K562 (cell line): ENCODE measurements at regions not wholly inside any gene's neighbourhood (a gene's known extent, or its start where the extent isn't known, plus 50 kb on each side); places are given as distances from the start of the nearest gene placed in this dataset.

Source experiments
- ATAC-seq: fragments of 200-7000 bp; cut with Tn5 transposase; 3 replicates; pipeline ENCODE4 v1.9.1; 2020; ENCODE audit warnings: moderate library complexity
- BruUV-seq: library from RNA; stranded (reverse); fragments of 400-500 nt; replicated peaks from 2 replicates; lab custom pipeline; 2021; lab: Mats Ljungman, UMichigan
- CTCF ChIA-PET: fragments of 300-600 bp; formaldehyde crosslinking; extraction: SDS; loops from one replicate; lab custom pipeline; 2021; ENCODE audit warnings: low intra/inter-chr PET ratio; lab: Yijun Ruan, JAX
- POLR2A ChIA-PET: fragments of 300-600, 350-650 bp; sonication (Branson Sonifier 250); formaldehyde crosslinking; extraction: SDS; loops from one replicate; lab custom pipeline; 2021; ENCODE audit warnings: antibody characterized with exemption, inconsistent platforms; lab: Yijun Ruan, JAX
- DNase-seq, 4 experiments: peaks; one replicate each; pipeline versions ENCODE4 v3.0.0 to v3.0.0-alpha.2; 2011 to 2018; ENCODE audit warnings: low spot score in 3 of 4, mixed read lengths in 3 of 4; ENCODE audit errors: extremely low read depth in 1 of 4
- FAIRE-seq: peaks from 2 replicates; lab custom pipeline; 2011; peaks lifted over from hg19 to GRCh38; lab: Jason Lieb, UNC
- H2AFZ ChIP-seq: 2 replicates; pipeline ENCODE4 v1.6.0; 2011; ENCODE audit warnings: low read depth, low read length, control low read depth, inconsistent platforms
- H3K27ac ChIP-seq: fragments of 200-600 bp; 3 replicates; pipeline ENCODE4 v1.8.0; 2011; ENCODE audit warnings: low read depth, mild to moderate bottlenecking, control low read depth, inconsistent platforms, low read length, moderate library complexity, mixed read lengths; ENCODE audit errors: extremely low read depth
- H3K27me3 ChIP-seq, 2 experiments: fragments of 300-600 bp in 1 of 2; 2 replicates in 1 of 2; 3 replicates in 1 of 2; pipeline versions ENCODE4 v1.6.0 to v1.8.0; 2011; ENCODE audit warnings: inconsistent platforms in 2 of 2, low read length in 2 of 2, mild to moderate bottlenecking in 1 of 2, mixed read lengths in 1 of 2, moderate library complexity in 1 of 2; ENCODE audit not compliant: control insufficient read depth in 2 of 2, insufficient read depth in 2 of 2
- H3K36me3 ChIP-seq: fragments of 300-600 bp; 3 replicates; pipeline ENCODE4 v1.8.0; 2011; ENCODE audit warnings: mild to moderate bottlenecking, low read length, inconsistent platforms; ENCODE audit not compliant: control insufficient read depth, insufficient read depth
- H3K4me1 ChIP-seq, 2 experiments: fragments of 200-600 bp in 1 of 2; replicated peaks in 1 of 2; 2 replicates in 1 of 2; 3 replicates in 1 of 2; pipeline versions ENCODE4 v1.5.1 to v1.8.0; 2011; ENCODE audit warnings: inconsistent platforms in 2 of 2, low read length in 2 of 2, mild to moderate bottlenecking in 1 of 2, mixed read lengths in 1 of 2, moderate library complexity in 1 of 2; ENCODE audit not compliant: control insufficient read depth in 2 of 2, insufficient read depth in 2 of 2
- H3K4me2 ChIP-seq: 2 replicates; pipeline ENCODE4 v1.6.1; 2011; ENCODE audit warnings: low read length, control low read depth, inconsistent platforms, mixed read lengths; ENCODE audit not compliant: insufficient read depth
- H3K4me3 ChIP-seq: fragments of 200-600 bp; sonication (generic), shearing (Covaris generic); 2 replicates; pipeline ENCODE4 v1.5.1; 2016; ENCODE audit warnings: control low read depth, inconsistent platforms
- H3K79me2 ChIP-seq: fragments of 200-600 bp; 3 replicates; pipeline ENCODE4 v1.8.0; 2011; ENCODE audit warnings: low read length, inconsistent platforms; ENCODE audit not compliant: control insufficient read depth, insufficient read depth
- H3K9ac ChIP-seq, 2 experiments: 2 replicates each; pipeline versions ENCODE4 v1.6.0 to v1.6.1; 2011; ENCODE audit warnings: low read depth in 2 of 2, low read length in 2 of 2, control low read depth in 1 of 2, inconsistent platforms in 1 of 2, mild to moderate bottlenecking in 1 of 2, mixed read lengths in 1 of 2; ENCODE audit not compliant: insufficient read depth in 1 of 2
- H3K9me1 ChIP-seq: one replicate; pipeline ENCODE4 v1.6.0; 2011; ENCODE audit warnings: inconsistent platforms, mild to moderate bottlenecking, low read length, moderate library complexity; ENCODE audit not compliant: control insufficient read depth, insufficient read depth
- H3K9me3 ChIP-seq: replicated peaks from 2 replicates; pipeline ENCODE4 v1.5.1; 2011; ENCODE audit warnings: low read depth, low read length, inconsistent platforms; ENCODE audit not compliant: control insufficient read depth, insufficient read depth
- H4K20me1 ChIP-seq: replicated peaks from 2 replicates; pipeline ENCODE4 v1.6.1; 2011; ENCODE audit warnings: low read length, inconsistent platforms, mixed read lengths; ENCODE audit not compliant: control insufficient read depth, insufficient read depth
- DIDO1 ChIP-seq: fragments of 450-650 bp; IDR thresholded peaks from 2 replicates; pipeline ENCODE4 v1.6.1; 2016; ENCODE audit warnings: low read depth, missing biosample characterization, missing genetic modification characterization
- FIP1L1 ChIP-seq: fragments of 200-400 bp; formaldehyde crosslinking; IDR thresholded peaks from 2 replicates; pipeline ENCODE4 v1.6.1; 2018; ENCODE audit warnings: mild to moderate bottlenecking, low read depth, low read length; ENCODE audit not compliant: poor library complexity, severe bottlenecking
- FUS ChIP-seq: fragments of 200-400 bp; formaldehyde crosslinking; optimal IDR thresholded peaks from 2 replicates; pipeline ENCODE3; 2017; ENCODE audit warnings: low read depth, low read length
- GATAD2B ChIP-seq: fragments of 450-650 bp; IDR thresholded peaks from 2 replicates; pipeline ENCODE4 v1.6.1; 2017; ENCODE audit warnings: mild to moderate bottlenecking, borderline replicate concordance
- NR2C2 ChIP-seq, 2 experiments: fragments of 200-800 bp in 1 of 2; sonication (Bioruptor generic) in 1 of 2; sonication (generic) in 1 of 2; formaldehyde crosslinking in 1 of 2; IDR thresholded peaks; 2 replicates each; pipeline versions ENCODE4 v1.6.1 to v1.8.0; 2016 to 2022; ENCODE audit warnings: mild to moderate bottlenecking in 1 of 2, missing compliant biosample characterization in 1 of 2, missing genetic modification characterization in 1 of 2, missing genetic modification reagents in 1 of 2
- PHTF2 ChIP-seq: fragments of 250-450 bp; sonication (Bioruptor Pico); IDR thresholded peaks from 2 replicates; pipeline ENCODE4 v1.5.0; 2021; ENCODE audit warnings: mild to moderate bottlenecking
- RBM17 ChIP-seq: fragments of 200-400 bp; formaldehyde crosslinking; IDR thresholded peaks from 2 replicates; pipeline ENCODE4 v1.6.1; 2017; ENCODE audit warnings: low read depth, mild to moderate bottlenecking, low read length, borderline replicate concordance
- TEAD1 ChIP-seq, 2 experiments: fragments of 450-650 bp in 1 of 2; sonication (generic) in 1 of 2; formaldehyde crosslinking; IDR thresholded peaks; 2 replicates each; pipeline versions ENCODE4 v1.4.0 to v1.8.0; 2020 to 2022; ENCODE audit warnings: mild to moderate bottlenecking in 2 of 2, missing genetic modification reagents in 1 of 2
- ZNF253 ChIP-seq: fragments of 250-450 bp; sonication (Bioruptor Pico); conservative IDR thresholded peaks from 2 replicates; pipeline ENCODE4 v1.6.1; 2021; ENCODE audit warnings: mild to moderate bottlenecking
- ZNF280B ChIP-seq: fragments of 250-450 bp; sonication (Bioruptor Pico); IDR thresholded peaks from 2 replicates; pipeline ENCODE4 v1.5.1; 2021; ENCODE audit warnings: mild to moderate bottlenecking
- WGBS: fragments of 100-300 bp; shearing (Covaris generic); methylation state at CpG from one replicate; pipeline ENCODE4 v1.1.6; 2016; ENCODE audit warnings: low coverage, mixed read lengths; ENCODE audit not compliant: insufficient coverage; ENCODE audit errors: missing lambda C conversion rate; 5-methylcytosine and 5-hydroxymethylcytosine counted together
- in situ Hi-C: fragments of 300-500 bp; cut with MboI; formaldehyde crosslinking; loops from 4 replicates; pipeline ENCODE4 v1.15.0; 2018; ENCODE audit warnings: inconsistent platforms, mixed read lengths
- intact Hi-C: fragments of 100-400 bp; cut with micrococcal nuclease; formaldehyde crosslinking; loops from 2 replicates; pipeline ENCODE4 v1.14.2; 2022

GRCh38 chr19:31681121-31681520, 331.9 kb upstream of the TSHZ3 start (continued):
- TF ChIP-seq ZNF253 (no peak), ZNF280B (CRISPR knock-in tag) (no peak)

GRCh38 chr19:31693131-31693932, 344.1 kb upstream of the TSHZ3 start:
- Histone ChIP-seq H3K9me1 (no peaks in the 10 kb centered on the region), H3K27me3 (no peaks in the 10 kb centered on the region; a peak in 1 of 5 replicates), H3K27ac (no peak overlapping the region), H3K79me2 (no peaks in the 10 kb centered on the region), H2AFZ (no peak overlapping the region), H3K4me3 (no peak overlapping the region), H3K36me3 (no peaks in the 10 kb centered on the region), H4K20me1 (no peaks in the 10 kb centered on the region), H3K9me3 (no peaks in the 10 kb centered on the region), H3K4me2 (no peak overlapping the region), H3K4me1 (no peaks in the 10 kb centered on the region), H3K9ac (no peak overlapping the region)
- ATAC-seq = no peak
- CTCF ChIA-PET = no interaction called here
- intact Hi-C loops (no loop called here), in situ Hi-C loops (no loop called here)
- 0% methylated on average over 10 of the region's 14 CpGs for WGBS
- TF ChIP-seq FIP1L1 = no peak
- no peak for TF ChIP-seq NR2C2 (CRISPR knock-in tag; IDR thresholded peaks at IDR 0.05)
- no peak for TF ChIP-seq NR2C2 (tag; IDR thresholded peaks at IDR 0.05)
- TF ChIP-seq TEAD1 (CRISPR knock-in tag; IDR thresholded peaks at IDR 0.05) = no peak
- TF ChIP-seq RBM17 = no peak
- no peak for TF ChIP-seq PHTF2 (CRISPR knock-in tag)
- no peak for TF ChIP-seq GATAD2B
- TF ChIP-seq DIDO1 (tag) = no peak
- TF ChIP-seq FUS = no peak
- FAIRE-seq = no peak
- no peak for DNase-seq
- POLR2A ChIA-PET = no interaction called here
- no TSS peak for BruUV-seq
